Neuronal stem cell (in vitro differentiated cells): ENCODE measurements at regions not wholly inside any gene's neighbourhood (a gene's known extent, or its start where the extent isn't known, plus 50 kb on each side); places are given as distances from the start of the nearest gene placed in this dataset.
"Not testable (repeated sequence)": the region's sequence is repeated elsewhere in the genome, so short reads cannot be mapped to it uniquely, and the experiment has no call there.

ENCODE experiments used
- DNase-seq: peaks from one replicate; pipeline ENCODE4 v3.0.0-alpha.2; 2013; ENCODE audit warnings: low spot score
- H2AFZ ChIP-seq: one replicate; pipeline ENCODE4 v1.6.1; 2013; ENCODE audit warnings: mild to moderate bottlenecking, low read length, inconsistent platforms
- H2AK5ac ChIP-seq: 2 replicates; pipeline ENCODE4 v1.6.1; 2013; ENCODE audit warnings: low read depth, mild to moderate bottlenecking, inconsistent platforms, low read length, moderate library complexity, mixed read lengths
- H2BK120ac ChIP-seq: 2 replicates; pipeline ENCODE4 v1.6.1; 2013; ENCODE audit warnings: low read depth, mild to moderate bottlenecking, inconsistent platforms, low read length, moderate library complexity, mixed read lengths
- H2BK12ac ChIP-seq: one replicate; pipeline ENCODE4 v1.6.1; 2013; ENCODE audit warnings: low read length, inconsistent platforms
- H2BK15ac ChIP-seq: 2 replicates; pipeline ENCODE4 v1.6.1; 2013; ENCODE audit warnings: mild to moderate bottlenecking, low read length, inconsistent platforms, mixed read lengths
- H2BK5ac ChIP-seq: one replicate; pipeline ENCODE4 v1.6.1; 2013; ENCODE audit warnings: inconsistent platforms, mild to moderate bottlenecking, low read length, moderate library complexity
- H3K14ac ChIP-seq: one replicate; pipeline ENCODE4 v1.6.1; 2013; ENCODE audit warnings: low read length, inconsistent platforms
- H3K18ac ChIP-seq: 2 replicates; pipeline ENCODE4 v1.6.1; 2013; ENCODE audit warnings: low read length, inconsistent platforms
- H3K23ac ChIP-seq: 2 replicates; pipeline ENCODE4 v1.6.1; 2013; ENCODE audit warnings: low read depth, mild to moderate bottlenecking, mixed read lengths, low read length, inconsistent platforms; ENCODE audit not compliant: poor library complexity
- H3K27ac ChIP-seq: replicated peaks from 3 replicates; pipeline ENCODE4 v1.5.1; 2013; ENCODE audit warnings: low read length, inconsistent platforms
- H3K27me3 ChIP-seq, 3 experiments: 2 replicates each; pipeline ENCODE4 v1.6.1; 2013; ENCODE audit warnings: low read length in 3 of 3, mild to moderate bottlenecking in 2 of 3, inconsistent platforms in 1 of 3, low read depth in 1 of 3, mixed read lengths in 1 of 3, moderate library complexity in 1 of 3; ENCODE audit not compliant: control insufficient read depth in 3 of 3, insufficient read depth in 3 of 3
- H3K36me3 ChIP-seq, 2 donors: replicated peaks in 1 of 2; 2 replicates each; pipeline ENCODE4 v1.6.1; 2013; ENCODE audit warnings: low read length in 2 of 2; ENCODE audit not compliant: control insufficient read depth in 2 of 2, insufficient read depth in 2 of 2
- H3K4ac ChIP-seq: 2 replicates; pipeline ENCODE4 v1.6.1; 2013; ENCODE audit warnings: inconsistent platforms, mild to moderate bottlenecking, low read length, moderate library complexity
- H3K4me1 ChIP-seq, 2 donors: 1 replicate in 1 of 2; 2 replicates in 1 of 2; pipeline ENCODE4 v1.6.1; 2013; ENCODE audit warnings: low read length in 2 of 2, low read depth in 1 of 2; ENCODE audit not compliant: control insufficient read depth in 2 of 2, insufficient read depth in 1 of 2
- H3K4me2 ChIP-seq: one replicate; pipeline ENCODE4 v1.6.1; 2013; ENCODE audit warnings: mild to moderate bottlenecking, low read length, inconsistent platforms; ENCODE audit not compliant: insufficient read depth, poor library complexity, severe bottlenecking
- H3K4me3 ChIP-seq, 2 donors: 2 replicates each; pipeline ENCODE4 v1.5.1; 2013; ENCODE audit warnings: low read length in 2 of 2, mild to moderate bottlenecking in 2 of 2, inconsistent platforms in 1 of 2, moderate library complexity in 1 of 2
- H3K79me1 ChIP-seq: one replicate; pipeline ENCODE4 v1.6.1; 2013; ENCODE audit warnings: low read depth, mild to moderate bottlenecking, inconsistent platforms, low read length, moderate library complexity
- H3K9ac ChIP-seq: one replicate; pipeline ENCODE4 v1.6.1; 2013; ENCODE audit warnings: mild to moderate bottlenecking, low read depth, low read length, inconsistent platforms; ENCODE audit not compliant: poor library complexity
- H3K9me3 ChIP-seq, 2 donors: replicated peaks in 1 of 2; 2 replicates each; pipeline versions ENCODE3 to v1.6.1; 2013; ENCODE audit warnings: low read length in 2 of 2, mild to moderate bottlenecking in 2 of 2, inconsistent platforms in 1 of 2, low read depth in 1 of 2, mixed read lengths in 1 of 2, moderate library complexity in 1 of 2; ENCODE audit not compliant: control insufficient read depth in 2 of 2, insufficient read depth in 1 of 2
- H4K8ac ChIP-seq: one replicate; pipeline ENCODE4 v1.6.1; 2013; ENCODE audit warnings: low read depth, mild to moderate bottlenecking, inconsistent platforms, low read length, moderate library complexity
- H4K91ac ChIP-seq: one replicate; pipeline ENCODE4 v1.6.1; 2013; ENCODE audit warnings: low read length, low read depth, mild to moderate bottlenecking, inconsistent platforms; ENCODE audit not compliant: poor library complexity
- WGBS, 2 donors: extraction: QIAGEN DNeasy Blood & Tissue Kit; methylation state at CpG; one replicate each; pipeline ENCODE4 v1.1.7; 2013; ENCODE audit warnings: missing lambda C conversion rate in 2 of 2, mixed read lengths in 1 of 2; ENCODE audit not compliant: insufficient read length in 2 of 2, insufficient replicate concordance in 1 of 2; ENCODE audit errors: extremely low coverage in 2 of 2; 5-methylcytosine and 5-hydroxymethylcytosine counted together

- Histone ChIP-seq H3K18ac (no peak overlapping the region), H2BK12ac (no peak overlapping the region), H2AK5ac (no peak overlapping the region), H3K36me3 (no peaks in the 10 kb centered on the region), H4K91ac (no peak overlapping the region), H2BK120ac (no peak overlapping the region), H3K14ac (no peak overlapping the region), H2BK5ac (no peak overlapping the region), H2BK15ac (no peak overlapping the region), H3K4ac (no peak overlapping the region), H3K9me3 (peaks cover 3 to 5% of the 10 kb centered on the region in 2 donors), H3K9ac (no peak overlapping the region), H2AFZ (no peak overlapping the region), H3K79me1 (no peaks in the 10 kb centered on the region), H3K27me3 (no peaks in the 10 kb centered on the region), H3K23ac (no peak overlapping the region), H3K4me2 (no peak overlapping the region), H3K4me1 (no peaks in the 10 kb centered on the region), H3K27ac (no peak overlapping the region), H4K8ac (no peak overlapping the region), H3K4me3 (no peak overlapping the region)
- no CpG with 5 or more reads among the region's 4 CpGs for WGBS, 2 donors
- DNase-seq = no peak
Observed at GRCh38 chr3:82382831-82383230, 621.4 kb upstream of the GBE1 start.

- H3K79me1 ChIP-seq = no peaks in the 10 kb centered on the region
- H3K9me3 ChIP-seq = peaks cover 7 to 11% of the 10 kb centered on the region in 2 donors
- no peak overlapping the region for H4K91ac ChIP-seq
- no peak overlapping the region for H3K4ac ChIP-seq
- H4K8ac ChIP-seq = no peak overlapping the region
- no peak overlapping the region for H3K27ac ChIP-seq
- no CpG with 5 or more reads among the region's 2 CpGs for WGBS, 2 donors
- no peak overlapping the region for H2BK15ac ChIP-seq
- DNase-seq = no peak
- no peak overlapping the region for H2AK5ac ChIP-seq
- H2BK120ac ChIP-seq = no peak overlapping the region
- no peaks in the 10 kb centered on the region for H3K27me3 ChIP-seq
- H3K9ac ChIP-seq = no peak overlapping the region
- no peak overlapping the region for H2BK5ac ChIP-seq
- H3K4me3 ChIP-seq = no peak overlapping the region
- H3K14ac ChIP-seq = no peak overlapping the region
- no peak overlapping the region for H3K4me2 ChIP-seq
- no peak overlapping the region for H2BK12ac ChIP-seq
- H3K4me1 ChIP-seq = no peaks in the 10 kb centered on the region
- no peaks in the 10 kb centered on the region for H3K36me3 ChIP-seq
- H2AFZ ChIP-seq = no peak overlapping the region
- no peak overlapping the region for H3K23ac ChIP-seq
- no peak overlapping the region for H3K18ac ChIP-seq
Observed at GRCh38 chr3:82378392-82378791, 616.9 kb upstream of the GBE1 start.

GRCh38 chr3:82376883-82377282 is 615.4 kb upstream of the GBE1 start:
- Histone ChIP-seq H3K4me3 (no peak overlapping the region), H3K4me2 (no peak overlapping the region), H3K23ac (no peak overlapping the region), H4K8ac (no peak overlapping the region), H3K36me3 (no peaks in the 10 kb centered on the region), H2BK5ac (no peak overlapping the region), H2BK120ac (no peak overlapping the region), H3K9me3 (peaks cover 7 to 11% of the 10 kb centered on the region in 2 donors), H2AFZ (no peak overlapping the region), H3K4ac (no peak overlapping the region), H3K27me3 (no peaks in the 10 kb centered on the region), H3K14ac (no peak overlapping the region), H3K4me1 (no peaks in the 10 kb centered on the region), H4K91ac (no peak overlapping the region), H2BK15ac (no peak overlapping the region), H2AK5ac (no peak overlapping the region), H3K18ac (no peak overlapping the region), H3K9ac (no peak overlapping the region), H3K79me1 (no peaks in the 10 kb centered on the region), H2BK12ac (no peak overlapping the region), H3K27ac (no peak overlapping the region)
- DNase-seq = peak; percentile 24
- WGBS, 2 donors = no CpG with 5 or more reads among the region's 3 CpGs

- H3K4me1 ChIP-seq, H2BK5ac ChIP-seq, H3K4me3 ChIP-seq, H2AK5ac ChIP-seq, H2BK120ac ChIP-seq, H3K4ac ChIP-seq, H3K14ac ChIP-seq, H4K91ac ChIP-seq, H4K8ac ChIP-seq, H2BK12ac ChIP-seq, H2BK15ac ChIP-seq, H3K79me1 ChIP-seq, H3K23ac ChIP-seq, H3K18ac ChIP-seq, H3K27me3 ChIP-seq, H3K9ac ChIP-seq, H3K36me3 ChIP-seq, H3K4me2 ChIP-seq, H2AFZ ChIP-seq, H3K27ac ChIP-seq, DNase-seq: not testable (repeated sequence)
- peaks cover 4 to 11% of the 10 kb centered on the region in 2 donors for H3K9me3 ChIP-seq
- WGBS, 2 donors = no CpG with 5 or more reads among the region's 4 CpGs
Observed at GRCh38 chr3:82373833-82374232, 612.4 kb upstream of the GBE1 start.
